IPS-18c (cell line): ENCODE measurements at regions not wholly inside any gene's neighbourhood (a gene's known extent, or its start where the extent isn't known, plus 50 kb on each side); places are given as distances from the start of the nearest gene placed in this dataset.

ENCODE experiments used
- H3K4me3 ChIP-seq: 2 replicates; pipeline ENCODE4 v1.7.0; 2013; ENCODE audit warnings: low read depth, mild to moderate bottlenecking, low read length, moderate library complexity; ENCODE audit not compliant: insufficient read depth
- H3K9me3 ChIP-seq: one replicate; pipeline ENCODE4 v1.6.1; 2013; ENCODE audit warnings: mild to moderate bottlenecking, low read length, moderate library complexity; ENCODE audit not compliant: control insufficient read depth, insufficient read depth

GRCh38 chr6:156658966-156659821, 118.0 kb upstream of the ARID1B start:
- Histone ChIP-seq H3K9me3 (peaks cover 2% of the 10 kb centered on the region), H3K4me3 (no peak overlapping the region)

- Histone ChIP-seq H3K4me3 (no peak overlapping the region), H3K9me3 (peaks cover 4% of the 10 kb centered on the region)
Measured at GRCh38 chr6:156658186-156658965, 118.8 kb upstream of the ARID1B start.

- Histone ChIP-seq H3K4me3 (no peak overlapping the region), H3K9me3 (peaks cover 4% of the 10 kb centered on the region)
Measured at GRCh38 chr6:156657296-156657695, 119.9 kb upstream of the ARID1B start.

- Histone ChIP-seq H3K9me3 (peaks cover 4% of the 10 kb centered on the region), H3K4me3 (no peak overlapping the region)
Measured at GRCh38 chr6:156654919-156655918, 122.0 kb upstream of the ARID1B start.

- Histone ChIP-seq H3K4me3 (no peak overlapping the region), H3K9me3 (peaks cover 4% of the 10 kb centered on the region)
Measured at GRCh38 chr6:156652231-156652750, 124.9 kb upstream of the ARID1B start.

- peaks cover 4% of the 10 kb centered on the region for H3K9me3 ChIP-seq
- H3K4me3 ChIP-seq = no peak overlapping the region
Measured at GRCh38 chr6:156651486-156651885, 125.7 kb upstream of the ARID1B start.

- no peak overlapping the region for H3K4me3 ChIP-seq
- H3K9me3 ChIP-seq = peaks cover 4% of the 10 kb centered on the region
Measured at GRCh38 chr6:156650896-156651390, 126.2 kb upstream of the ARID1B start.

- H3K4me3 ChIP-seq = no peak overlapping the region
- no peaks in the 10 kb centered on the region for H3K9me3 ChIP-seq
Measured at GRCh38 chr6:156648616-156649015, 128.6 kb upstream of the ARID1B start.

GRCh38 chr6:156647991-156648390, 129.2 kb upstream of the ARID1B start:
- no peaks in the 10 kb centered on the region for H3K9me3 ChIP-seq
- H3K4me3 ChIP-seq = no peak overlapping the region

- H3K4me3 ChIP-seq = no peak overlapping the region
- no peaks in the 10 kb centered on the region for H3K9me3 ChIP-seq
Measured at GRCh38 chr6:156647140-156647784, 129.9 kb upstream of the ARID1B start.

GRCh38 chr6:156646496-156646895, 130.7 kb upstream of the ARID1B start:
- no peak overlapping the region for H3K4me3 ChIP-seq
- no peaks in the 10 kb centered on the region for H3K9me3 ChIP-seq

- H3K9me3 ChIP-seq = no peaks in the 10 kb centered on the region
- no peak overlapping the region for H3K4me3 ChIP-seq
Measured at GRCh38 chr6:156645097-156645496, 132.1 kb upstream of the ARID1B start.

- no peaks in the 10 kb centered on the region for H3K9me3 ChIP-seq
- H3K4me3 ChIP-seq = no peak overlapping the region
Measured at GRCh38 chr6:156639009-156639721, 138.0 kb upstream of the ARID1B start.

- no peaks in the 10 kb centered on the region for H3K9me3 ChIP-seq
- no peak overlapping the region for H3K4me3 ChIP-seq
Measured at GRCh38 chr6:156638581-156638980, 138.6 kb upstream of the ARID1B start.

GRCh38 chr6:156634951-156635371, 142.2 kb upstream of the ARID1B start:
- H3K4me3 ChIP-seq = no peak overlapping the region
- H3K9me3 ChIP-seq = no peaks in the 10 kb centered on the region

GRCh38 chr6:156634048-156634447, 143.1 kb upstream of the ARID1B start:
- Histone ChIP-seq H3K4me3 (no peak overlapping the region), H3K9me3 (no peaks in the 10 kb centered on the region)
